SK-N-SH (cell line): ENCODE measurements at regions not wholly inside any gene's neighbourhood (a gene's known extent, or its start where the extent isn't known, plus 50 kb on each side); places are given as distances from the start of the nearest gene placed in this dataset.

Experiments
- CTCF ChIA-PET: fragments of 300-600, 350-600 bp; formaldehyde crosslinking; extraction: SDS; loops from one replicate; lab custom pipeline; 2021; lab: Yijun Ruan, JAX
- POLR2A ChIA-PET: fragments of 350-600 bp; sonication (Branson Sonifier 250); formaldehyde crosslinking; extraction: SDS; loops from one replicate; lab custom pipeline; 2020; ENCODE audit warnings: antibody characterized with exemption, inconsistent platforms; lab: Yijun Ruan, JAX
- DNase-seq: peaks from one replicate; pipeline ENCODE4 v3.0.0; 2012
- H2AFZ ChIP-seq: fragments of 200-600 bp; sonication (generic); 2 replicates; pipeline ENCODE4 v1.8.1; 2016; ENCODE audit warnings: antibody characterized with exemption, mild to moderate bottlenecking, low read depth
- H3F3A ChIP-seq: fragments of 200-600 bp; sonication (generic); replicated peaks from 2 replicates; pipeline ENCODE3; 2016; ENCODE audit warnings: antibody characterized with exemption, mild to moderate bottlenecking; ENCODE audit not compliant: insufficient read depth
- H3K27ac ChIP-seq, 2 experiments: fragments of 200-500 bp in 1 of 2; fragments of 200-600 bp in 1 of 2; sonication (Bioruptor generic) in 1 of 2; sonication (generic), shearing (Covaris generic) in 1 of 2; 2 replicates each; pipeline versions ENCODE4 v1.5.1 to v1.6.1; 2014 to 2016; ENCODE audit warnings: low read depth in 2 of 2, inconsistent platforms in 1 of 2, low read length in 1 of 2, mild to moderate bottlenecking in 1 of 2, mixed read lengths in 1 of 2
- H3K27me3 ChIP-seq: fragments of 200-600 bp; sonication (generic), shearing (Covaris generic); 2 replicates; pipeline ENCODE4 v1.6.1; 2016; ENCODE audit warnings: mixed run types; ENCODE audit not compliant: insufficient read depth
- H3K36me3 ChIP-seq, 2 experiments: fragments of 200-500 bp in 1 of 2; fragments of 200-600 bp in 1 of 2; sonication (Bioruptor generic) in 1 of 2; sonication (generic) in 1 of 2; replicated peaks in 1 of 2; 2 replicates each; pipeline versions ENCODE3 to v1.5.1; 2014 to 2016; ENCODE audit warnings: low read length in 1 of 2, mild to moderate bottlenecking in 1 of 2; ENCODE audit not compliant: insufficient read depth in 2 of 2, control insufficient read depth in 1 of 2
- H3K4me1 ChIP-seq, 2 experiments: fragments of 200-500 bp in 1 of 2; fragments of 200-600 bp in 1 of 2; sonication (Bioruptor generic) in 1 of 2; sonication (generic), shearing (Covaris generic) in 1 of 2; 2 replicates each; pipeline versions ENCODE4 v1.5.1 to v1.6.1; 2014 to 2016; ENCODE audit warnings: low read depth in 1 of 2, low read length in 1 of 2, mixed run types in 1 of 2; ENCODE audit not compliant: insufficient read depth in 2 of 2, control insufficient read depth in 1 of 2
- H3K4me2 ChIP-seq: fragments of 200-600 bp; sonication (generic), shearing (Covaris generic); 2 replicates; pipeline ENCODE4 v1.6.1; 2017; ENCODE audit warnings: mixed run types
- H3K4me3 ChIP-seq, 2 experiments: fragments of 200-500 bp in 1 of 2; fragments of 200-600 bp in 1 of 2; sonication (Bioruptor generic) in 1 of 2; sonication (generic), shearing (Covaris generic) in 1 of 2; 2 replicates each; pipeline versions ENCODE4 v1.5.1 to v1.8.1; 2014 to 2016; ENCODE audit warnings: low read depth in 2 of 2, inconsistent platforms in 1 of 2, low read length in 1 of 2, mild to moderate bottlenecking in 1 of 2, mixed read lengths in 1 of 2, moderate library complexity in 1 of 2
- H3K79me2 ChIP-seq: fragments of 200-600 bp; sonication (generic); 2 replicates; pipeline ENCODE4 v1.8.1; 2017; ENCODE audit warnings: mild to moderate bottlenecking; ENCODE audit not compliant: insufficient read depth
- H3K9ac ChIP-seq: fragments of 200-600 bp; sonication (generic); 2 replicates; pipeline ENCODE4 v1.6.1; 2017; ENCODE audit warnings: mixed run types
- H3K9me2 ChIP-seq: fragments of 200-600 bp; sonication (generic); 2 replicates; pipeline ENCODE4 v1.6.1; 2017; ENCODE audit warnings: mixed run types
- H3K9me3 ChIP-seq: fragments of 200-600 bp; sonication (generic); 2 replicates; pipeline ENCODE4 v1.6.1; 2017; ENCODE audit warnings: mixed run types, mild to moderate bottlenecking, moderate library complexity
- H4K20me1 ChIP-seq: fragments of 200-600 bp; sonication (generic); 2 replicates; pipeline ENCODE4 v1.6.1; 2017; ENCODE audit warnings: mild to moderate bottlenecking, mixed run types; ENCODE audit not compliant: insufficient read depth
- CHD2 ChIP-seq: fragments of 150-350 bp; IDR thresholded peaks from 2 replicates; pipeline ENCODE4 v1.6.1; 2018; ENCODE audit warnings: low read length; ENCODE audit not compliant: partially characterized antibody
- CTCF ChIP-seq: fragments of 200-600 bp; sonication (generic); IDR thresholded peaks from 2 replicates; pipeline ENCODE4 v1.6.1; 2017; ENCODE audit warnings: antibody characterized with exemption, mild to moderate bottlenecking, moderate library complexity
- EP300 ChIP-seq, 2 experiments: IDR thresholded peaks; 2 replicates each; pipeline versions ENCODE4 v1.4.0 to v1.6.1; 2012; ENCODE audit warnings: borderline replicate concordance in 1 of 2, low read depth in 1 of 2, low read length in 1 of 2
- EZH2phosphoT487 ChIP-seq: fragments of 200-600 bp; sonication (generic); IDR thresholded peaks from 2 replicates; pipeline ENCODE4 v1.6.1; 2017; ENCODE audit warnings: low read depth, mixed run types, mild to moderate bottlenecking, antibody characterized with exemption, moderate library complexity, borderline replicate concordance
- FOSL2 ChIP-seq: IDR thresholded peaks from 2 replicates; pipeline ENCODE4 v1.4.0; 2012; ENCODE audit warnings: low read depth, mild to moderate bottlenecking, moderate library complexity, borderline replicate concordance
- FOXJ3 ChIP-seq: sonication (generic); formaldehyde crosslinking; IDR thresholded peaks from 2 replicates; pipeline ENCODE4 v1.5.1; 2020; ENCODE audit warnings: mild to moderate bottlenecking, missing genetic modification reagents
- FOXM1 ChIP-seq: IDR thresholded peaks from 2 replicates; pipeline ENCODE4 v1.4.0; 2012; ENCODE audit warnings: low read depth, mild to moderate bottlenecking
- GATA2 ChIP-seq: sonication (generic); formaldehyde crosslinking; IDR thresholded peaks from 2 replicates; pipeline ENCODE4 v1.5.0; 2020; ENCODE audit warnings: mild to moderate bottlenecking, missing genetic modification reagents
- IRF3 ChIP-seq: fragments of 150-350 bp; IDR thresholded peaks from 2 replicates; pipeline ENCODE4 v1.6.1; 2016; ENCODE audit warnings: mild to moderate bottlenecking, low read depth, low read length
- MAX ChIP-seq: IDR thresholded peaks from 2 replicates; pipeline ENCODE4 v1.4.0; 2012; ENCODE audit warnings: low read depth
- MEF2A ChIP-seq: IDR thresholded peaks from 2 replicates; pipeline ENCODE4 v1.4.0; 2012; ENCODE audit warnings: low read depth, borderline replicate concordance
- MXI1 ChIP-seq: IDR thresholded peaks from 2 replicates; pipeline ENCODE4 v1.6.1; 2012; ENCODE audit warnings: mild to moderate bottlenecking, low read depth, low read length, improper control_type of control experiment
- NFIC ChIP-seq: IDR thresholded peaks from 2 replicates; pipeline ENCODE4 v1.4.0; 2012; ENCODE audit warnings: borderline replicate concordance
- POLR2AphosphoS5 ChIP-seq: IDR thresholded peaks from 2 replicates; pipeline ENCODE4 v1.6.1; 2012; ENCODE audit warnings: low read depth, low read length
- RCOR1 ChIP-seq: fragments of 150-350 bp; IDR thresholded peaks from 2 replicates; pipeline ENCODE4 v1.6.1; 2017; ENCODE audit warnings: antibody characterized with exemption, low read length
- REST ChIP-seq: IDR thresholded peaks from 2 replicates; pipeline ENCODE4 v1.6.1; 2012; ENCODE audit warnings: mild to moderate bottlenecking, low read depth, low read length, moderate library complexity
- SMC3 ChIP-seq: IDR thresholded peaks from 2 replicates; pipeline ENCODE4 v1.6.1; 2012; ENCODE audit warnings: low read depth, low read length, improper control_type of control experiment
- TCF12 ChIP-seq: IDR thresholded peaks from 2 replicates; pipeline ENCODE4 v1.4.0; 2012
- YY1 ChIP-seq: IDR thresholded peaks from 2 replicates; pipeline ENCODE4 v1.4.0; 2012; ENCODE audit warnings: low read depth, mild to moderate bottlenecking
- ZBTB33 ChIP-seq: IDR thresholded peaks from 2 replicates; pipeline ENCODE4 v1.4.0; 2012; ENCODE audit warnings: low read depth, borderline replicate concordance
- WGBS: methylation state at CpG from one replicate; pipeline ENCODE4 v1.1.6; 2017; ENCODE audit warnings: low lambda C conversion rate; 5-methylcytosine and 5-hydroxymethylcytosine counted together

- Histone ChIP-seq H3K4me2 (no peak overlapping the region), H3F3A (no peaks in the 10 kb centered on the region), H3K9me2 (no peaks in the 10 kb centered on the region), H3K36me3 (no peaks in the 10 kb centered on the region), H3K27ac (no peak overlapping the region), H2AFZ (no peak overlapping the region), H3K9ac (no peak overlapping the region), H3K9me3 (no peaks in the 10 kb centered on the region)
- CTCF ChIA-PET = no interaction called here
- POLR2A ChIA-PET = no interaction called here
- no peak for DNase-seq
- TF ChIP-seq YY1 (no peak), EZH2phosphoT487 (no peak), TCF12 (no peak), EP300 (IDR thresholded peaks at IDR 0.05; ENCODE audit: borderline replicate concordance in 1 of 2, low read depth in 1 of 2, low read length in 1 of 2) (no peak), FOSL2 (no peak), MEF2A (no peak)
- TF ChIP-seq, all 33 proteins: peak for 0
- Histone ChIP-seq H3K79me2 (no peaks in the 10 kb centered on the region), H4K20me1 (no peaks in the 10 kb centered on the region), H3K4me3 (no peak overlapping the region), H3K27me3 (no peaks in the 10 kb centered on the region), H3K4me1 (no peaks in the 10 kb centered on the region)
- 39% methylated on average over 1 of the region's 1 CpG for WGBS
Measured at GRCh38 chr6:92521553-92521952, 897.8 kb downstream of the EPHA7 start.

- Histone ChIP-seq H2AFZ (no peak overlapping the region), H3K79me2 (no peaks in the 10 kb centered on the region), H3F3A (no peaks in the 10 kb centered on the region), H3K4me3 (no peak overlapping the region), H3K36me3 (no peaks in the 10 kb centered on the region), H3K27ac (no peak overlapping the region), H3K9me2 (no peaks in the 10 kb centered on the region; the same call in 1 of the 2 replicates), H3K27me3 (no peaks in the 10 kb centered on the region), H3K9me3 (no peaks in the 10 kb centered on the region), H4K20me1 (no peaks in the 10 kb centered on the region), H3K4me2 (no peak overlapping the region), H3K9ac (no peak overlapping the region), H3K4me1 (no peaks in the 10 kb centered on the region)
- CTCF ChIA-PET = no interaction called here
- POLR2A ChIA-PET = no interaction called here
- WGBS = 33% methylated on average over 1 of the region's 1 CpG
- TF ChIP-seq SMC3 (no peak), CHD2 (no peak), ZBTB33 (no peak), GATA2 (no peak), FOXM1 (no peak), REST (no peak), MXI1 (no peak), NFIC (no peak), FOXJ3 (CRISPR knock-in tag) (no peak), IRF3 (no peak), POLR2AphosphoS5 (no peak), RCOR1 (no peak), MAX (no peak), CTCF (no peak)
- DNase-seq = no peak
Measured at GRCh38 chr6:92510137-92510536, 909.2 kb downstream of the EPHA7 start.
